Neuronal stem cell (in vitro differentiated cells): ENCODE measurements at regions not wholly inside any gene's neighbourhood (a gene's known extent, or its start where the extent isn't known, plus 50 kb on each side); places are given as distances from the start of the nearest gene placed in this dataset.

Source experiments
- DNase-seq: peaks from one replicate; pipeline ENCODE4 v3.0.0-alpha.2; 2013; ENCODE audit warnings: low spot score
- H2AFZ ChIP-seq: one replicate; pipeline ENCODE4 v1.6.1; 2013; ENCODE audit warnings: mild to moderate bottlenecking, low read length, inconsistent platforms
- H2AK5ac ChIP-seq: 2 replicates; pipeline ENCODE4 v1.6.1; 2013; ENCODE audit warnings: low read depth, mild to moderate bottlenecking, inconsistent platforms, low read length, moderate library complexity, mixed read lengths
- H2BK120ac ChIP-seq: 2 replicates; pipeline ENCODE4 v1.6.1; 2013; ENCODE audit warnings: low read depth, mild to moderate bottlenecking, inconsistent platforms, low read length, moderate library complexity, mixed read lengths
- H2BK12ac ChIP-seq: one replicate; pipeline ENCODE4 v1.6.1; 2013; ENCODE audit warnings: low read length, inconsistent platforms
- H2BK15ac ChIP-seq: 2 replicates; pipeline ENCODE4 v1.6.1; 2013; ENCODE audit warnings: mild to moderate bottlenecking, low read length, inconsistent platforms, mixed read lengths
- H2BK5ac ChIP-seq: one replicate; pipeline ENCODE4 v1.6.1; 2013; ENCODE audit warnings: inconsistent platforms, mild to moderate bottlenecking, low read length, moderate library complexity
- H3K14ac ChIP-seq: one replicate; pipeline ENCODE4 v1.6.1; 2013; ENCODE audit warnings: low read length, inconsistent platforms
- H3K18ac ChIP-seq: 2 replicates; pipeline ENCODE4 v1.6.1; 2013; ENCODE audit warnings: low read length, inconsistent platforms
- H3K23ac ChIP-seq: 2 replicates; pipeline ENCODE4 v1.6.1; 2013; ENCODE audit warnings: low read depth, mild to moderate bottlenecking, mixed read lengths, low read length, inconsistent platforms; ENCODE audit not compliant: poor library complexity
- H3K27ac ChIP-seq: replicated peaks from 3 replicates; pipeline ENCODE4 v1.5.1; 2013; ENCODE audit warnings: low read length, inconsistent platforms
- H3K27me3 ChIP-seq, 3 experiments: 2 replicates each; pipeline ENCODE4 v1.6.1; 2013; ENCODE audit warnings: low read length in 3 of 3, mild to moderate bottlenecking in 2 of 3, inconsistent platforms in 1 of 3, low read depth in 1 of 3, mixed read lengths in 1 of 3, moderate library complexity in 1 of 3; ENCODE audit not compliant: control insufficient read depth in 3 of 3, insufficient read depth in 3 of 3
- H3K36me3 ChIP-seq, 2 donors: replicated peaks in 1 of 2; 2 replicates each; pipeline ENCODE4 v1.6.1; 2013; ENCODE audit warnings: low read length in 2 of 2; ENCODE audit not compliant: control insufficient read depth in 2 of 2, insufficient read depth in 2 of 2
- H3K4ac ChIP-seq: 2 replicates; pipeline ENCODE4 v1.6.1; 2013; ENCODE audit warnings: inconsistent platforms, mild to moderate bottlenecking, low read length, moderate library complexity
- H3K4me1 ChIP-seq, 2 donors: 1 replicate in 1 of 2; 2 replicates in 1 of 2; pipeline ENCODE4 v1.6.1; 2013; ENCODE audit warnings: low read length in 2 of 2, low read depth in 1 of 2; ENCODE audit not compliant: control insufficient read depth in 2 of 2, insufficient read depth in 1 of 2
- H3K4me2 ChIP-seq: one replicate; pipeline ENCODE4 v1.6.1; 2013; ENCODE audit warnings: mild to moderate bottlenecking, low read length, inconsistent platforms; ENCODE audit not compliant: insufficient read depth, poor library complexity, severe bottlenecking
- H3K4me3 ChIP-seq, 2 donors: 2 replicates each; pipeline ENCODE4 v1.5.1; 2013; ENCODE audit warnings: low read length in 2 of 2, mild to moderate bottlenecking in 2 of 2, inconsistent platforms in 1 of 2, moderate library complexity in 1 of 2
- H3K79me1 ChIP-seq: one replicate; pipeline ENCODE4 v1.6.1; 2013; ENCODE audit warnings: low read depth, mild to moderate bottlenecking, inconsistent platforms, low read length, moderate library complexity
- H3K9ac ChIP-seq: one replicate; pipeline ENCODE4 v1.6.1; 2013; ENCODE audit warnings: mild to moderate bottlenecking, low read depth, low read length, inconsistent platforms; ENCODE audit not compliant: poor library complexity
- H3K9me3 ChIP-seq, 2 donors: replicated peaks in 1 of 2; 2 replicates each; pipeline versions ENCODE3 to v1.6.1; 2013; ENCODE audit warnings: low read length in 2 of 2, mild to moderate bottlenecking in 2 of 2, inconsistent platforms in 1 of 2, low read depth in 1 of 2, mixed read lengths in 1 of 2, moderate library complexity in 1 of 2; ENCODE audit not compliant: control insufficient read depth in 2 of 2, insufficient read depth in 1 of 2
- H4K8ac ChIP-seq: one replicate; pipeline ENCODE4 v1.6.1; 2013; ENCODE audit warnings: low read depth, mild to moderate bottlenecking, inconsistent platforms, low read length, moderate library complexity
- H4K91ac ChIP-seq: one replicate; pipeline ENCODE4 v1.6.1; 2013; ENCODE audit warnings: low read length, low read depth, mild to moderate bottlenecking, inconsistent platforms; ENCODE audit not compliant: poor library complexity
- WGBS, 2 donors: extraction: QIAGEN DNeasy Blood & Tissue Kit; methylation state at CpG; one replicate each; pipeline ENCODE4 v1.1.7; 2013; ENCODE audit warnings: missing lambda C conversion rate in 2 of 2, mixed read lengths in 1 of 2; ENCODE audit not compliant: insufficient read length in 2 of 2, insufficient replicate concordance in 1 of 2; ENCODE audit errors: extremely low coverage in 2 of 2; 5-methylcytosine and 5-hydroxymethylcytosine counted together

- H3K9me3 ChIP-seq = no peaks in the 10 kb centered on the region
- no peak for DNase-seq
- WGBS, 2 donors = no CpG with 5 or more reads among the region's 2 CpGs
- no peak overlapping the region for H3K14ac ChIP-seq
- H2AFZ ChIP-seq = no peak overlapping the region
- no peaks in the 10 kb centered on the region for H3K27me3 ChIP-seq
- H2BK12ac ChIP-seq = no peak overlapping the region
- H3K4me3 ChIP-seq = no peak overlapping the region
- H3K27ac ChIP-seq = no peak overlapping the region
- H3K79me1 ChIP-seq = no peaks in the 10 kb centered on the region
- H2AK5ac ChIP-seq = no peak overlapping the region
- H2BK120ac ChIP-seq = no peak overlapping the region
- H3K18ac ChIP-seq = no peak overlapping the region
- H3K4me1 ChIP-seq = peaks cover 4 to 12% of the 10 kb centered on the region in 2 donors
- H3K36me3 ChIP-seq = no peaks in the 10 kb centered on the region
- no peak overlapping the region for H4K91ac ChIP-seq
- no peak overlapping the region for H3K9ac ChIP-seq
- H3K4ac ChIP-seq = no peak overlapping the region
- H3K23ac ChIP-seq = no peak overlapping the region
- no peak overlapping the region for H2BK5ac ChIP-seq
- H3K4me2 ChIP-seq = no peak overlapping the region
- H4K8ac ChIP-seq = no peak overlapping the region
- no peak overlapping the region for H2BK15ac ChIP-seq
Observed at GRCh38 chr3:148074946-148075345, 622.8 kb upstream of the AGTR1 start.

- H4K8ac ChIP-seq = no peak overlapping the region
- H3K27me3 ChIP-seq = no peaks in the 10 kb centered on the region
- H2AK5ac ChIP-seq = no peak overlapping the region
- H3K27ac ChIP-seq = peak overlapping the region; percentile 57
- no peak overlapping the region for H3K4ac ChIP-seq
- H3K36me3 ChIP-seq = no peaks in the 10 kb centered on the region
- no peak overlapping the region for H3K18ac ChIP-seq
- no peak overlapping the region for H2BK12ac ChIP-seq
- H2BK120ac ChIP-seq = no peak overlapping the region
- no peak overlapping the region for H2BK5ac ChIP-seq
- H2AFZ ChIP-seq = peak overlapping the region; percentile 1
- no peaks in the 10 kb centered on the region for H3K9me3 ChIP-seq
- H3K4me1 ChIP-seq = peaks cover 4 to 12% of the 10 kb centered on the region in 2 donors
- H3K23ac ChIP-seq = no peak overlapping the region
- no peak overlapping the region for H3K4me3 ChIP-seq
- H3K9ac ChIP-seq = no peak overlapping the region
- peak; percentile 45 for DNase-seq
- H4K91ac ChIP-seq = no peak overlapping the region
- H2BK15ac ChIP-seq = no peak overlapping the region
- WGBS, 2 donors = no CpG with 5 or more reads among the region's 5 CpGs
- H3K14ac ChIP-seq = no peak overlapping the region
- no peak overlapping the region for H3K4me2 ChIP-seq
- H3K79me1 ChIP-seq = no peaks in the 10 kb centered on the region
Observed at GRCh38 chr3:148075771-148076716, 621.7 kb upstream of the AGTR1 start.

GRCh38 chr3:148077318-148077923 is 620.3 kb upstream of the AGTR1 start:
- Histone ChIP-seq H2BK120ac (no peak overlapping the region), H3K9ac (no peak overlapping the region), H2AK5ac (no peak overlapping the region), H3K4ac (no peak overlapping the region), H3K27ac (no peak overlapping the region), H4K8ac (no peak overlapping the region), H3K23ac (no peak overlapping the region), H3K4me1 (peaks cover 4 to 13% of the 10 kb centered on the region in 2 donors), H4K91ac (no peak overlapping the region), H3K27me3 (no peaks in the 10 kb centered on the region), H2BK15ac (no peak overlapping the region), H3K4me2 (no peak overlapping the region), H2BK12ac (no peak overlapping the region), H3K9me3 (no peaks in the 10 kb centered on the region), H3K4me3 (no peak overlapping the region), H3K36me3 (no peaks in the 10 kb centered on the region), H3K14ac (no peak overlapping the region), H3K79me1 (no peaks in the 10 kb centered on the region), H3K18ac (no peak overlapping the region), H2AFZ (no peak overlapping the region), H2BK5ac (no peak overlapping the region)
- no peak for DNase-seq
- no CpG with 5 or more reads among the region's 1 CpG for WGBS, 2 donors

- H4K8ac ChIP-seq = no peak overlapping the region
- H3K18ac ChIP-seq = no peak overlapping the region
- no peaks in the 10 kb centered on the region for H3K27me3 ChIP-seq
- H3K9ac ChIP-seq = no peak overlapping the region
- DNase-seq = no peak
- no peaks in the 10 kb centered on the region for H3K79me1 ChIP-seq
- H3K14ac ChIP-seq = no peak overlapping the region
- H2BK120ac ChIP-seq = no peak overlapping the region
- no peak overlapping the region for H3K4me3 ChIP-seq
- H2BK15ac ChIP-seq = no peak overlapping the region
- no peak overlapping the region for H2BK12ac ChIP-seq
- H3K9me3 ChIP-seq = no peaks in the 10 kb centered on the region
- no peak overlapping the region for H4K91ac ChIP-seq
- no peak overlapping the region for H3K4ac ChIP-seq
- H3K27ac ChIP-seq = no peak overlapping the region
- no peak overlapping the region for H2BK5ac ChIP-seq
- H2AFZ ChIP-seq = no peak overlapping the region
- no peaks in the 10 kb centered on the region for H3K36me3 ChIP-seq
- H3K4me2 ChIP-seq = no peak overlapping the region
- no peak overlapping the region for H3K23ac ChIP-seq
- WGBS, 2 donors = no CpG with 5 or more reads among the region's 2 CpGs
- H3K4me1 ChIP-seq = peaks cover 4 to 19% of the 10 kb centered on the region in 2 donors
- H2AK5ac ChIP-seq = no peak overlapping the region
Observed at GRCh38 chr3:148077965-148078364, 619.7 kb upstream of the AGTR1 start.
